Fibroblast of skin of right quadriceps (primary cell): ENCODE measurements at regions not wholly inside any gene's neighbourhood (a gene's known extent, or its start where the extent isn't known, plus 50 kb on each side); places are given as distances from the start of the nearest gene placed in this dataset.

Experiments
- DNase-seq: peaks from one replicate; pipeline ENCODE4 v3.0.0-alpha.2; 2013

DNA sequence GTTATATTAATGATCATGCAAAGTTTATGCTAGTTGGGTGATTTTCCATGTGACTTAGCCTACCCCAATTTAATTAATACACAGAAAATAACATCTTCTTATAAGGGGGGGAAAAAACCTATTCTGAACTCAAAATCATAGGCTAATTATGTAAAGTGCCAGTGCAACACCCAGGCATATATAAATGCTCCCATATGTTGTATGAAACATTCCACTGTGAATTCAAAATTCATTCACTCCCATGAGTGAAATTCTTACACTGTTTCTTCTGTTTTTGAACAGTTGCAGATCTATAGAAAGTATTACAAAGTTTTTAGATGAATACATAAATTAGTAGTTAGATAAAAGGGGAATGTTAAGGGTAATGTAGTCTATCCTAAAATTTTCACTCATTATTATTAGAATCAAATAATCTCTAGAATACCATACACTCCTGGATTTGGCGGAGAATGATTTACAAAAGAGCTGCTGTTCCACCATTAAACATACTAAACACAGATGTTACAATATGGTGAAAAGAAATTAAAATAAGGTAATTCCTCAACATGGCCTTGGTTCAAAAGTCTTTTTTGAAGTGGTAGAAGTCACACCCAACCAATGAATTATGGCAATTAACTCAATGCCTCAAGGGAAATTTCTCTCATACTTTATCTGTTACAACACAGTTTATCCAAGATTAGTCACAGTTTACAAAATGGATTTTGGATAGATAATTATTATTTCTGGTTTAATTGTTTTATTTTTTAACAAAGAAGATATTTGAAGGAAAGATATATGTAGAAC is 454.1 kb upstream of the FLRT2 start:
- peak; percentile 20 for DNase-seq

- DNase-seq = peak; percentile 65
Observed at GRCh38 chr14:85077716-85078115, 452.2 kb upstream of the FLRT2 start.

DNA sequence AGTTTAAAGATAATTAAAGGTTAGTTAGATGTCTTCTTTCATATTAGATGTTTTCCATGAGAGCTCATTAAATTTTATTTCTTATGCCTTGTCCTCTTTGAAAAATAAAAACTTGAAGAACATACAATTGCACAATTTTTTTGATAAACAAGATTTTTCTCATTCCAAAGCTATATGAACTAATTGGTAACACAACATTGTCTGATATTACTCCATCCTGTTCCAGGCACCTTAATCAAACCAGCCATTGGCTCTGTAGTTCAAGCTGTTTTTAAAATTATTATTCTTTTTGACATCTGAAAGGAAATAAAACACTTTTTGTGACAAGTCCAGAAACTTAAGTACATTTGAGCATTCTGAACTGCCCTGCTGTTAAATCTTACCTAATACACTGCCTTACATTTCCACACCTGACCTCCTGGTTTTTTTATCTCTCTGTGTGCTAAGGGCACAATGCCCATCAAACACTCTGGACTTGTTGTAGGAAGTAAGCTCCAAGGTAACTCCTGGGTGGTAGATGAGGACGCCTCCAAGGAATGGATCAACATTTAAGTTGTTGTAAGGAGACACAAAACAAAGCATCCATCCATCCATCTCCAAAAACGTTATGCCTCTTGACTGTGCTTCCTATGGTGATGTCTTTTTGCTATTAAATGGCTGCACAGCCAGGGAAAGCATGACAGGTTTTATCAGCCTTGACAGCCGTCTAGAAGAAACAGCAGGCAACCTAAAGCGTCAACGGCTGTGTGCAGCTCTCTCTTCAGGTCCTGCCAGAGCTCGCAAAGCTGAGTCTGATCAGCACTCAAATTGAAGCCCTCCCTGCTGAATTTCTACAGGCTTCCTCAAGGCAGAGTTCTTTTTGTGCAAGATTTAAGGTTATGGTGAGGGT is 449.9 kb upstream of the FLRT2 start:
- peak; percentile 26 for DNase-seq

DNA sequence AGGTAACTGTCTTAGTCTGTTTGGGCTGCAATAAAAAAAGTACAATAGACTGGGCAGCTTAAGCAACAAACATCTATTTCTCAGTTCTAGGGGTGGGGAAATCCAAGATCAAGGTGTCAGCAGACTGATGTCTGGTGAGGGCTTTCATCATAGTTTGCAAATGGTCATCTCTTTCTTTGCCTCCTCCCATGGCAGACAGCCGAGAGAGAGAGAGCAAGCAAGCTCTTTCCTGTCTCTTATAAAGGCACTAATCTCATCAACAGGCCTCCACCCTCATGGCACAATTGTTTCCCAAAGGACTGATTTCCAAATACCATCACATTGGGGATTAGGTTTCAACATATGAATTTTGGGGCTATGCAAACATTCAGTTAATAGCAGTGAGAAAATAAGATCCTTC is 445.6 kb upstream of the FLRT2 start:
- DNase-seq = no peak

DNA sequence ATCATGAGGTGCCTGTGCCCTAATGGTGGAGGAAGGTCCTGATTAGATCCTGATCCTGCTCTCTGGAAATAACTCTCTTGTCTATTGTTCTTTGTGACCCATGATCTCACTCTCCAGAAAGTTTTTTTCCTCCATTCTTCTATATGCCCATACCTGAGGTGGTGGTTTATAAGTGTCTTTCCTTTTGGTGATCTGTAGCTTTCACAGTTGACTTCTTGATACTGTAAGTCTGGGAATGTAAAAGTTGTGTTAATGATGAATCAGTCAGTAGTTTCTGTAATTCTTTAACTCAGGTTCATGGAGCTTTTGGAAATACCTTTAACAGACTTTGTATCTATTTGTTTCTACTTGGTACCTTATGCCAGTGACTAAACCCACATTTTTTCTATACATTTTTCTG is 444.0 kb upstream of the FLRT2 start:
- no peak for DNase-seq

DNA sequence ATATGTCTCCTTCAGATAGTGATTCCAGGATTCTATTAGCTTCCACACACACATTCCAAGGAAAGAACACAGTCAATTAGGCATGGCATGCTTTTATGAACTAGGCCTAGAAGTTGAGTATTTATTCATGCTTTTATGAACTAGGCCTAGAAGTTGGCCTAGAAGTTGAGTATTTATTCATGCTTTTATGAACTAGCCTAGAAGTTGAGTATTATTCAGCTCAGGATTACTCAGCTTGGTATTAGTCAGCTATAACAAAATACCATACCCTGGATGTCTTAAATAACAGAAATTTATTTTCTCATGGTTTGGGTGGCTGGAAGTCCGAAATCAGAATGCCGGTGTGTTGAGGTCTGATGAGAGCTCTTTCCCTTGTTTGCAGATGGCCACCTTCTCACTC is 442.7 kb upstream of the FLRT2 start:
- peak; percentile 16 for DNase-seq

DNA sequence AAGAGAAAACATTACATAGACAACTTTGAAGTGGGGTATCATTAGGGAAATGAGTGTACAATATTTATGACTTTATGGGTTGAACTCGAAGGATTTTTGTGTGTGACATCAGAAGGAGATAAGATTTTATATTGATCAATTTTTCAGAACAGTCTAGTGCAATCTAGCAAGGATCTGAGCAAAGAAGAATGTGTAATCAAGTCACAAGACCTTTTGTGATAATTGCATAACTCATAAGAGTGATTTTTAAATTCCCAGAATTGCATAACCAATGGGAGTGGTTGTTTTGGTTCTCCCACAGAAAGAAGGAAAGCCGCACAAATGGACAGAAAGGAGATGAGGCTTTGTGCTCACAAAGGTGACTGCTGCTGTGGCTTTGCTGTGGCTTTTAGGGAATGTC is 441.8 kb upstream of the FLRT2 start:
- DNase-seq = no peak

DNA sequence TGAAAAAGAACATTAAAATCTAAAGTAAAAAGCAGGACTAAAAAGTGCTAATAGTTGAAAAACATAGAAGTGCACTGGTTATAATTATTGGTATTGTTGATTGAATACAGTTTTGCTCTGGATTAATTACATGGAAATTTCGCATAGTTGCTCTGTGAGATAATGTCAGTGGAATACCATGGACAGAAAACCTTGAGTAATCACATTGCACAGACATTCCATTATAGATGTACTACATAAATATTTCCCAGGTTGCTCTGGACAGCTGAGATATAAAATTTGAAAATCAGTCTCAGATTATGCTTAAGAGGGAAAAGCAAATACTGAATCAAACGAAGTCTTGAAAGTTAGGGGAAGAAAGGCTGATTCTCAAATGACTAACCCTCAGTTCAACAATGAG is 439.3 kb upstream of the FLRT2 start:
- peak; percentile 59 for DNase-seq

DNA sequence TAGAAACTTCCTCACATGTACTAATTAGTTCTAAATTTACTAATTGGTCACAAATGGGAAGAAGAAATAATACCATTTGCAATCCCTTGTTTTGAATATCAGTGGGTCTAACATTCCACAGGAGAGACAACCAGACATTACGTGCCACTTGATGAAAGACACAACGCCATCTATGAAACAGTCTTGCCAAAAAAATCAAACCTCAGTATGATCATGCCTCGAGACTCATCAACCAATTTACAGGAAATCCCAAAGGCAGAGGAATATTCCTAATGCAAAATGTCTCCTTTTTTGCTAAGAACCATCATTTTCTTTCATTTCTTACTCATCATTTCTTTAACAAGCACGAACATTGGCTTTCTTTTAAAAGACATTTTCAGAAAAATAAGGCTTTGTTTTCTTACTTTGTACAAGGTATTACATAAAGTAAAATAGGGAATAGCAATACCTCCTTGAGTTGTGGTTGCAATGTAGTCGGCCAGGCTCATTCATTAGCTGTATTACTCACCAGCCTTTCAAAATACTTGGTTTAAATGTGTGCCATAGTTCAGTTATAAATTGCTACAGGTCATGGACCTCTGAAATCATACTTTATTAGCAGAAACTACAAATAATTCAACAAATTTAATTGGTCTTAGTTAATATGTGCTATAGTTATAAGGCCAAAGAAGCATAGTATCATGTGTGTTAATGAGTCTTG is 436.2 kb upstream of the FLRT2 start:
- peak; percentile 17 for DNase-seq

DNA sequence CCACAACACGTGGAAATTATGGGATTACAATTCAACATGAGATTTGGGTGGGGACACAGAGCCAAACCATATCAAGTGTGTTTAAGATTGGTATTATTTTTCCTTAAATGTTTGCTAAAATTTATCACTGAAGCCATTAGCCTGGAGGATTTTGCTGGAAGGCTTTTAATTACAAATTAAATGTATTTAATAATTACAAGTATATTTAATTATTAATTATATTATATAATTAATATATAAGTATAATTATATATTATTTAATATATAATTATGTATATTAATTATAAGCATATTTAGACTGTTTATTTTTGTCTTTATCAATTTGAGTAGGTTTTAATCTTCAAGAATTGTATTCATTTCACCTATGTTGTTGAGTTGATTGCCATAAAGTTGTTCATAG is 427.4 kb upstream of the FLRT2 start:
- DNase-seq = no peak

DNA sequence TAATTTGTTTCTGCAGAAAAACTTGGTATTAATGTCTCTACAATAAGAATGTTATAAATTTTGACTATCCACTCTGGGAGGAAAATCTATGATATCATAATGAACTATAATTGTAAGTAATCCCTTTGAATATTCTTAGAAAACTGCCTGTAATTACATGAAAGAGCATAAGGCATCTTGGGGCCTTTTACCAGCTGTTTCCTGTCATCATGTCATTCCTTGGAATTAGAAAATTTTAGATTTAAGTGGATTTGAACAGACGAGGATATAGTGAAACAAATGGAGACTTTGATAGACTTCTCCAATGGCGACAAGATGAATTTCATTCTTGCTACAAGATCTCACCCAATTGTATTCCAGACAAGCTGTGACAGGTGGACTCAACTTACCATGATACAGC is 423.4 kb upstream of the FLRT2 start:
- no peak for DNase-seq

DNA sequence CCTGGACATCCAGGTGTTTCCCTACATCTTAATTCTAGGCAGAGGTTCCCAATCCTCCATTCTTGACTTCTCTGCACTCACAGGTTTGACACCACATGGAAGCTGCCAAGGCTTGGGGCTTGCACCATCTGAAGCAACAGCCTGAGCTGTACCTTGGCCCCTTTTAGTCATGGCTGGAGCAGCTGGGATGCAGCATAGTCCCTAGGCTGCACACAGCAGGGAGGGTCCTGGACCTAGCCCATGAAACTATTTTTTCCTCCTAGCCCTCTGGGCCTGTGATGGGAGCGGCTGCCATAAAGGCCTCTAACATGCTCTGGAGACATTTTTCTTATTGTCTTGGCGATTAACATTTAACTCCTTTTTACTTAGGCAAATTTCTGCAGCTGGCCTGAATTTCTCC is 417.2 kb upstream of the FLRT2 start:
- no peak for DNase-seq

GRCh38 chr14:85115921-85116320 is 414.0 kb upstream of the FLRT2 start:
- peak; percentile 24 for DNase-seq

GRCh38 chr14:85118274-85118673 is 411.7 kb upstream of the FLRT2 start:
- DNase-seq = no peak

- DNase-seq = peak; percentile 78
Observed at GRCh38 chr14:85122690-85123089, 407.3 kb upstream of the FLRT2 start.

DNA sequence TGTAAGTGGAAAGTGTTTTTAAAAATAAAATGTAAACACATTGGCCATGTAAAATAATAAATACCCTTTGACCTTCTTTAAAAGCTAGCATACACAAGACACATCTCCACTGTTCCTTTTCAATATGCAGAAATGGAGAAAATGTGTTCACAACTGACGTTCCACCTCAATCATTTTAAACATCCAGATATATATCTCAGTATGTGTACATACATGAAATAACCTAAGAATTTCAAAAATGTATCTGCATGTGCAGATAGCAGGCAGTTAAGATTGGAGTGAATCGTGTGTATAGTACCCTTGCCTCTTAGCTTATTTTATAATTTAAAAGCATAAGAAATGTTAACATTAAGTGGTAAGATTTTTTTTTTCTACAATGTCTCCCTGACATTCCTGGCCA is 406.2 kb upstream of the FLRT2 start:
- no peak for DNase-seq

DNA sequence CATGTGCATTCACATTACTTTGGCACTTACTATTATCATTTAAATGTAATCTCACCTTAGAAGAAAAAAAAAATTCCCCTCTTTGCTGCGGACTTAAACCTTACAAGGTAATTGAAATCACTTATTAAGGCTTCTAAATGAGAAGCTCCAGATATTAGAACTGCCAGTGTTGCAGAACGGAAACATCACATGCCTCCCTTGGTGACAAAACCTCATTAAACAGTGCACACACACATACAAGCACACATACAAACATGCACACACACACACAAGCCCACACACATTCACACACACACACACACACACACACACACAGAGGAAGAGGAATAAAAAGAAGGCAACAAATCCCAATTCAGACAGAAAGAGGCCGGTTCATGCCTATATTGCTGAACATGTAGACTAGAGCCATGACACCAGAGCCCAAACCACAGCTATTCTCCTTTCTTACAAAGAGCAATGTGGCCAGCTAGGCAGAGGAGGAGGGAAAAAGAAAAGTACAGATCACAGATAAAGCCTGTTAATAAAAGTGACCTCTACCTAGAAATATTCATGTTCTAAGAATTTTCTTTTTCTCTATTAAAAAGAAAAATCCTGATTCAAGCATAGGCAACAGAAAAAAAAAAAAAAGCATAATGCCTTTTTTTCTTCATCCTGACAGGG is 405.2 kb upstream of the FLRT2 start:
- DNase-seq = no peak

GRCh38 chr14:85125291-85125670 is 404.7 kb upstream of the FLRT2 start:
- DNase-seq = no peak

DNA sequence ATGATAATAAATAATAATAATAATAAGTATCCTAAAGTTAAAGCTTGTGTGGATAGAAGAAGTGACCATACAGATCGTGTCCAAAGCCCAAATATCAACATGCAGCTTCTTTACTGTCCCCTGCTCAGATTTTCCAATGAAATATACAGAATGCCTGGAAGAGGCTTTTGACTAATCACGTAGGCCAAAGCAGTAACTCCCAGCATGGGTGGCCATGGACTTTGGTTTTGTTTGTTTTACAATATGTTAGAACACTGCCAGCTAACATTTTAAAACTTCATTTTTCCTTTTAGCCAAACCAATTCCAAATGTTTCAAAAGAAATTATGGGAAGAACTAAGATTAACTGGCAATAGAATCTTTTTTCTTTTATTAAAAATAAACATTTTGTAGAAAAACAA is 400.0 kb upstream of the FLRT2 start:
- no peak for DNase-seq

DNA sequence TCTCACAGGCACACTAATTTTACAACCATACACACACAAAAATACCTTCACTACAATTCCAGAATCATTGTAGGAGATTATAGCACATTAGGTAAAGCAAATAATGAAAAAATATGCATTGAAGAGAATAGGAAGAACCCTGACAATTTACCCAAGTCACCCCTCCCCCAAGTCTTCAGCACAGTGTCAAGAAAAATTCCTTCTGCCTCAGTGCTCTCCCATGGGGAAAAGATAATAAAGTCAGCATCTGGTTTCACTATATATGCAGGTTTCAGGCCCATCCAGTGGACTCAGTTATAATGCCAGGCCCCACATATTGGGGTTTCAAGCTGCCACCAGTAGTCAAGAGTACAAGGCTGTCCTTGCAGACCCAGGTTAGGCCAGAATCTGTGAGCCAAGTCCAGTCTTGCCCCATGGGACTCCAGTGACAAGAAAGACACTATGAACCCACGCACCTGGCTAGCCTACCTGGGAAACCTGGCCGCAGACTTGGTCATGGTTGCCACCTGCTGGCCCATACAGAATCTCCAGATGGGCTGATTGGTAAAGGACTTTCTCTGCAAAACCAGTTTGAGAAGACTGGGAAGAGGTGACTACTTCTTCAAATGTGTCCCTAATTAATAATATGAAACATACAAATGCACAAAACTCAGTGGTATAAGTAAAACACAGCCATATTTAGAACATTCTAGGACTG is 398.6 kb upstream of the FLRT2 start:
- peak; percentile 9 for DNase-seq

DNA sequence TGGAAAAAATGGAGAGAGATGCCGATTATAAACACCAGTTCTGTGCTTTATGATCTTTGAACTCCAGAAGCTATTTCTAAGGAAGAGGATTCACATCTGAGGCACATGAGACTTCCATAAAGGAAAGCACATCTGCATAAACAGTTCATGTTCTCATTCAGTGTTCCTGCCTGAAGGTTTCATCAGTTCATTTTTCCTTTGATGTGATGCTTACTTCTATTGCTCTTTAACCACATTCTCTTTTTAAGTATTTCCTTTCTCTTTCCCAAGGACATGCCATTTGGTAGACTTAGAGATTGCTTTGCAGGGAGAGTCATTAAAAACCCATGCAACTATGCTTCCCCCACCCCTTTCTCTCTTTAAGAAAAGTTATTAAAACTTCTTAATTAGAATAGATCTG is 387.0 kb upstream of the FLRT2 start:
- DNase-seq = peak; percentile 6

DNA sequence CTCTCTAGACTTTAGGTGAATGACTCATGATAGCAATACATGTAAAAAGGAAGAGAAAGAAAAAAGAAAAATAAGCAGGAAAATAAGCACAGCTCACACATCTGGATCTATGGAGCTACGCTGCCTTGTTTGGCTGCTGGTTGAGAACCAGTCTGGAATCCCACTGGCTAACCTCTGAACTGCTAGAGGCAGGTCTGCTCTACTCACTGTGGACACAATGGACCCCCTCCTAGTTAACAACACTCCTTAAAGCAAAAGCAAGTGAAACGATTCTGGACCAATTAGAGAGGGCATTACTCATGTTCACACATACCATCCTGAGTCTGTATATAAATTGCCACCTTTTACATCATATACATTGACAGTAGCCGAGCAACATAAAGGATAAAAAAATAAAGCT is 383.2 kb upstream of the FLRT2 start:
- DNase-seq = no peak

GRCh38 chr14:85150166-85150565 is 379.8 kb upstream of the FLRT2 start:
- no peak for DNase-seq
